ENCODE measurements at regions not wholly inside any gene's neighbourhood (a gene's known extent, or its start where the extent isn't known, plus 50 kb on each side); places are given as distances from the start of the nearest gene placed in this dataset.

GRCh38 chr4:19194672-19195071, 1057.0 kb upstream of the SLIT2 start:
- no peak for TF ChIP-seq POLR2A (IDR thresholded peaks at IDR 0.05)
- no peak for TF ChIP-seq CTCF (IDR thresholded peaks at IDR 0.05)
